Endothelial cell of umbilical vein (primary cell): ENCODE measurements at regions not wholly inside any gene's neighbourhood (a gene's known extent, or its start where the extent isn't known, plus 50 kb on each side); places are given as distances from the start of the nearest gene placed in this dataset.

ENCODE experiments used
- BruUV-seq: library from RNA; stranded (reverse); fragments of 400-500 nt; replicated peaks from 2 replicates; lab custom pipeline; 2021; lab: Mats Ljungman, UMichigan
- CTCF ChIA-PET: fragments of 300-600, 350-600 bp; sonication (Branson Sonifier 250); formaldehyde crosslinking; loops from one replicate; lab custom pipeline; 2021; ENCODE audit warnings: antibody characterized with exemption, inconsistent platforms; lab: Charles Lee
- POLR2A ChIA-PET: fragments of 300-600, 350-600 bp; sonication (Branson Sonifier 250); formaldehyde crosslinking; loops from one replicate; lab custom pipeline; 2021; ENCODE audit warnings: antibody characterized with exemption, inconsistent platforms; lab: Charles Lee
- DNase-seq: peaks from one replicate; pipeline ENCODE4 v3.0.0-alpha.2; 2011; ENCODE audit warnings: low read depth, low spot score
- FAIRE-seq: peaks from 2 replicates; lab custom pipeline; 2011; peaks lifted over from hg19 to GRCh38; lab: Jason Lieb, UNC
- H2AFZ ChIP-seq: 2 replicates; pipeline ENCODE4 v1.6.0; 2012; ENCODE audit warnings: low read depth, low read length, control low read depth, inconsistent platforms
- H3K27ac ChIP-seq: 2 replicates; pipeline ENCODE4 v1.5.1; 2011; ENCODE audit warnings: low read depth, mild to moderate bottlenecking, control low read depth, low read length, moderate library complexity; ENCODE audit not compliant: insufficient read depth
- H3K27me3 ChIP-seq, 2 experiments: 2 replicates each; pipeline versions ENCODE4 v1.6.0 to v1.6.1; 2011; ENCODE audit warnings: low read length in 2 of 2, mixed read lengths in 1 of 2; ENCODE audit not compliant: control insufficient read depth in 2 of 2, insufficient read depth in 2 of 2
- H3K36me3 ChIP-seq, 2 experiments: 2 replicates in 1 of 2; 3 replicates in 1 of 2; pipeline ENCODE4 v1.5.1; 2011; ENCODE audit warnings: low read length in 2 of 2, mild to moderate bottlenecking in 1 of 2, moderate library complexity in 1 of 2; ENCODE audit not compliant: control insufficient read depth in 2 of 2, insufficient read depth in 2 of 2; ENCODE audit errors: extremely low read depth in 1 of 2
- H3K4me1 ChIP-seq: 3 replicates; pipeline ENCODE4 v1.5.1; 2011; ENCODE audit warnings: mild to moderate bottlenecking, low read length; ENCODE audit not compliant: control insufficient read depth, insufficient read depth; ENCODE audit errors: extremely low read depth
- H3K4me2 ChIP-seq: 2 replicates; pipeline ENCODE4 v1.6.1; 2011; ENCODE audit warnings: low read length, control low read depth, mixed read lengths; ENCODE audit not compliant: insufficient read depth
- H3K4me3 ChIP-seq, 3 experiments: fragments of 200-600 bp in 1 of 3; sonication (generic), shearing (Covaris generic) in 1 of 3; replicated peaks in 1 of 3; 2 replicates each; pipeline ENCODE4 v1.5.1; 2011 to 2016; ENCODE audit warnings: control low read depth in 3 of 3, low read length in 3 of 3, mild to moderate bottlenecking in 2 of 3, inconsistent platforms in 1 of 3, low read depth in 1 of 3, moderate library complexity in 1 of 3; ENCODE audit not compliant: insufficient read depth in 1 of 3
- H3K79me2 ChIP-seq: 2 replicates; pipeline ENCODE4 v1.6.0; 2012; ENCODE audit warnings: low read length, inconsistent platforms; ENCODE audit not compliant: control insufficient read depth, insufficient read depth
- H3K9ac ChIP-seq: replicated peaks from 2 replicates; pipeline ENCODE3; 2011; ENCODE audit warnings: low read length, control low read depth; ENCODE audit not compliant: insufficient read depth; ENCODE audit errors: extremely low read depth
- H3K9me1 ChIP-seq: replicated peaks from 3 replicates; pipeline ENCODE4 v1.6.0; 2011; ENCODE audit warnings: mild to moderate bottlenecking, low read length; ENCODE audit not compliant: control insufficient read depth, insufficient read depth; ENCODE audit errors: extremely low read depth
- H3K9me3 ChIP-seq: replicated peaks from 2 replicates; pipeline ENCODE4 v1.5.1; 2012; ENCODE audit warnings: low read length, inconsistent platforms; ENCODE audit not compliant: control insufficient read depth, insufficient read depth
- H4K20me1 ChIP-seq: replicated peaks from 2 replicates; pipeline ENCODE3; 2011; ENCODE audit warnings: mild to moderate bottlenecking, low read length; ENCODE audit not compliant: control insufficient read depth, insufficient read depth; ENCODE audit errors: extremely low read depth
- CTCF ChIP-seq, 2 donors: IDR thresholded peaks; 1 replicate in 1 of 2; 2 replicates in 1 of 2; pipeline ENCODE4 v1.5.1; 2011; ENCODE audit warnings: low read length in 2 of 2, mild to moderate bottlenecking in 2 of 2, moderate library complexity in 2 of 2, control low read depth in 1 of 2, inconsistent platforms in 1 of 2, low read depth in 1 of 2; ENCODE audit not compliant: insufficient read depth in 1 of 2; ENCODE audit errors: extremely low read depth in 1 of 2
- EZH2 ChIP-seq: IDR thresholded peaks from 2 replicates; pipeline ENCODE4 v1.6.1; 2012; ENCODE audit warnings: borderline replicate concordance, low read depth, mild to moderate bottlenecking, moderate library complexity, low read length, inconsistent platforms; ENCODE audit not compliant: severe bottlenecking
- FOS ChIP-seq: IDR thresholded peaks from 2 replicates; pipeline ENCODE4 v1.6.1; 2011; ENCODE audit warnings: mild to moderate bottlenecking, low read length, moderate library complexity, borderline replicate concordance; ENCODE audit not compliant: insufficient read depth
- GATA2 ChIP-seq: IDR thresholded peaks from 2 replicates; pipeline ENCODE4 v1.7.0; 2011; ENCODE audit warnings: low read depth, mild to moderate bottlenecking, moderate library complexity, mixed read lengths, low read length; ENCODE audit not compliant: insufficient read length, insufficient read depth
- JUN ChIP-seq: IDR thresholded peaks from 2 replicates; pipeline ENCODE4 v1.6.1; 2011; ENCODE audit warnings: borderline replicate concordance, low read depth; ENCODE audit not compliant: insufficient read length, insufficient read depth
- MYC ChIP-seq: IDR thresholded peaks from one replicate; pipeline ENCODE4 v1.6.1; 2011; ENCODE audit warnings: mild to moderate bottlenecking, low read depth, low read length
- POLR2A ChIP-seq: IDR thresholded peaks from 2 replicates; pipeline ENCODE4 v1.6.1; 2012; ENCODE audit warnings: low read depth, mild to moderate bottlenecking, control low read depth, low read length
- POLR2AphosphoS5 ChIP-seq: IDR thresholded peaks from 2 replicates; pipeline ENCODE4 v1.6.1; 2012; ENCODE audit warnings: low read depth, mild to moderate bottlenecking, control low read depth, low read length, moderate library complexity; ENCODE audit not compliant: insufficient read depth
- dilution Hi-C: fragments of 300-500 bp; cut with MboI; formaldehyde crosslinking; loops from one replicate; pipeline ENCODE4 v1.15.0; 2019; ENCODE audit warnings: low sequenced_read_pairs; ENCODE audit not compliant: extremely low pct_ligation_motif_present
- intact Hi-C: fragments of 100-400 bp; cut with micrococcal nuclease; formaldehyde crosslinking; loops from one replicate; pipeline ENCODE4 v1.10.0; 2022
- TF ChIP-seq, protein P1 (sequence below): IDR thresholded peaks from 2 replicates; pipeline ENCODE4 v1.6.1; 2011; ENCODE audit not compliant: insufficient read depth, insufficient read length

DNA sequence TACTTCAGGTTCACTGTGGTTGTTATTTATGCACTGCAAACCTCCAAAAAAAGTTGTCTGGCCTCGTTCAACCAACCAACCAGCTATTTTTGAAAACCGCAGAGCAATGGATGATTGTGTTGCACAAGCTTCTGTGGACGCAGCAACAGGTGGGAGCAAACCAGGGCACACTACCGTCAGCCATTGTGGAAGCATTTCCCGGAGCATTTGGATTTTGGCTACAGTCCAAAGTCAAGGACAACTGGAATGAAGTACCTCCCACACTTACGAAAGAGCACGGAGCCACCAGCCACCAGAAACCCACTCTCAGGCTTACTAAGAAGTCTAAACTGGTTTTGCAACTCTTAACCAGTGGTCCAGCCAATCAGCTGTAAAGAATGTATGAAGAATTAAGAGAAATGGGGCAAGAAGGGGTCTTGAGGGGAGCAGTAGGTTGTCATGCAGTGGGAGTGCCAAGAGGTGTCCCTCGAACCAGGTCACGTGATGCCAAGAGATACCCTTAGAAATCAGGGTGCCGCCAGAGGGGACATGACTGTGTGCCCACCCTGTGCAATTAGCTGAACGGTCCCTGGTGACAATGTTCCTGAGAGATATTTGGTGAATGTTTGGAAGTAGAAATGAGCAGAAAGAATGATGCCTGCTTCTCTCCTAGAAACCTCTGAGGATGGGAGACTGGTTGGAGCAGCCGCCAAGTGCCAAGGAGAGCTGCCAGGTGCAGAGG lies 68.9 kb upstream of the PCSK6 start:
- H3K79me2 ChIP-seq: no peaks in the 10 kb centered on the region
- H3K4me1 ChIP-seq: no peaks in the 10 kb centered on the region
- no peak overlapping the region for H3K27ac ChIP-seq
- intact Hi-C loops (no loop called here), dilution Hi-C loops (no loop called here)
- no peaks in the 10 kb centered on the region for H3K27me3 ChIP-seq
- no peak overlapping the region for H2AFZ ChIP-seq
- no peak for FAIRE-seq
- no peak overlapping the region for H3K4me3 ChIP-seq
- no peaks in the 10 kb centered on the region for H3K9me1 ChIP-seq
- H3K4me2 ChIP-seq: no peak overlapping the region
- no TSS peak for BruUV-seq
- H4K20me1 ChIP-seq: no peaks in the 10 kb centered on the region
- H3K9me3 ChIP-seq: no peaks in the 10 kb centered on the region
- no peaks in the 10 kb centered on the region for H3K36me3 ChIP-seq
- DNase-seq: no peak
- POLR2A ChIA-PET: no interaction called here
- TF ChIP-seq EZH2 (no peak), POLR2AphosphoS5 (no peak), CTCF (IDR thresholded peaks at IDR 0.05; ENCODE audit: extremely low read depth in 1 of 2, insufficient read depth in 1 of 2, low read depth in 1 of 2, low read length in 2 of 2) (no peak), FOS (no peak), MYC (no peak), POLR2A (no peak), GATA2 (no peak), JUN (no peak)
- TF ChIP-seq, protein P1, sequence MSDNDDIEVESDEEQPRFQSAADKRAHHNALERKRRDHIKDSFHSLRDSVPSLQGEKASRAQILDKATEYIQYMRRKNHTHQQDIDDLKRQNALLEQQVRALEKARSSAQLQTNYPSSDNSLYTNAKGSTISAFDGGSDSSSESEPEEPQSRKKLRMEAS: no peak
- CTCF ChIA-PET: no interaction called here
- no peak overlapping the region for H3K9ac ChIP-seq
